Common myeloid progenitor, CD34-positive (primary cell): ENCODE measurements at regions not wholly inside any gene's neighbourhood (a gene's known extent, or its start where the extent isn't known, plus 50 kb on each side); places are given as distances from the start of the nearest gene placed in this dataset.

ENCODE experiments used
- CTCF ChIA-PET: fragments of 350-600 bp; sonication (Branson Sonifier 250); formaldehyde crosslinking; loops from one replicate; lab custom pipeline; 2021; ENCODE audit warnings: antibody characterized with exemption; lab: Charles Lee
- POLR2A ChIA-PET: fragments of 350-600 bp; sonication (Branson Sonifier 250); formaldehyde crosslinking; loops from one replicate; lab custom pipeline; 2021; ENCODE audit warnings: antibody characterized with exemption; lab: Charles Lee
- DNase-seq, 3 donors: peaks; one replicate each; pipeline versions ENCODE4 v3.0.0 to v3.0.0-alpha.2; 2013
- H3K27ac ChIP-seq, 2 experiments: 1 replicate in 1 of 2; 2 replicates in 1 of 2; pipeline ENCODE4 v1.7.0; 2013; ENCODE audit warnings: inconsistent platforms in 2 of 2, low read length in 2 of 2, mild to moderate bottlenecking in 2 of 2, low read depth in 1 of 2, moderate library complexity in 1 of 2; ENCODE audit not compliant: severe bottlenecking in 2 of 2, insufficient read depth in 1 of 2, poor library complexity in 1 of 2
- H3K27me3 ChIP-seq, 5 experiments: replicated peaks in 2 of 5; 1 replicate in 3 of 5; 2 replicates in 2 of 5; pipeline versions ENCODE4 v1.6.1 to v1.7.0; 2013; ENCODE audit warnings: low read length in 4 of 5, mild to moderate bottlenecking in 2 of 5, moderate library complexity in 2 of 5, inconsistent platforms in 1 of 5; ENCODE audit not compliant: insufficient read depth in 5 of 5, control insufficient read depth in 4 of 5
- H3K36me3 ChIP-seq, 4 experiments: 1 replicate in 2 of 4; 2 replicates in 2 of 4; pipeline versions ENCODE4 v1.6.1 to v1.7.0; 2013; ENCODE audit warnings: low read length in 3 of 4, control low read depth in 1 of 4, mild to moderate bottlenecking in 1 of 4; ENCODE audit not compliant: control insufficient read depth in 4 of 4, insufficient read depth in 4 of 4
- H3K4me1 ChIP-seq, 4 experiments: 1 replicate in 3 of 4; 2 replicates in 1 of 4; pipeline versions ENCODE4 v1.6.1 to v1.7.1; 2013; ENCODE audit warnings: low read length in 3 of 4, mild to moderate bottlenecking in 3 of 4, control low read depth in 1 of 4, inconsistent platforms in 1 of 4, moderate library complexity in 1 of 4; ENCODE audit not compliant: control insufficient read depth in 4 of 4, insufficient read depth in 4 of 4; ENCODE audit errors: control extremely low read depth in 1 of 4
- H3K4me3 ChIP-seq, 7 experiments: 1 replicate in 4 of 7; 2 replicates in 3 of 7; pipeline versions ENCODE4 v1.5.1 to v1.7.0; 2013; ENCODE audit warnings: mild to moderate bottlenecking in 7 of 7, low read length in 6 of 7, moderate library complexity in 6 of 7, inconsistent platforms in 2 of 7, low read depth in 2 of 7, control low read depth in 1 of 7; ENCODE audit not compliant: insufficient read depth in 4 of 7, control insufficient read depth in 1 of 7; ENCODE audit errors: extremely low read depth in 1 of 7
- H3K9me3 ChIP-seq, 5 experiments: 1 replicate in 4 of 5; 2 replicates in 1 of 5; pipeline versions ENCODE4 v1.6.1 to v1.7.1; 2013; ENCODE audit warnings: low read length in 4 of 5, mild to moderate bottlenecking in 2 of 5, inconsistent platforms in 1 of 5, low read depth in 1 of 5, moderate library complexity in 1 of 5; ENCODE audit not compliant: control insufficient read depth in 4 of 5, insufficient read depth in 2 of 5; ENCODE audit errors: control extremely low read depth in 1 of 5
- WGBS: methylation state at CpG from one replicate; pipeline ENCODE4 v1.1.5; 2013; ENCODE audit not compliant: insufficient coverage; 5-methylcytosine and 5-hydroxymethylcytosine counted together

GRCh38 chr18:26667046-26667445, 118.7 kb upstream of the KCTD1 start:
- H3K9me3 ChIP-seq: no peaks in the 10 kb centered on the region
- WGBS: 90% methylated on average over 2 of the region's 2 CpGs
- DNase-seq: no peak
- ChIA-PET POLR2A (no interaction called here), CTCF (interaction anchor here (0.9 to 1.2 kb wide), 2 partner anchors 14 to 61 kb away, joined by 3 to 4 read pairs; no protein-coding TSS in a partner anchor)
- no peaks in the 10 kb centered on the region for H3K36me3 ChIP-seq
- peaks cover 0 to 2% (median 0%) of the 10 kb centered on the region in 4 experiments for H3K4me1 ChIP-seq
- peaks cover 0 to 1% (median 0%) of the 10 kb centered on the region in 5 experiments for H3K27me3 ChIP-seq
- no peak overlapping the region for H3K27ac ChIP-seq
- no peak overlapping the region for H3K4me3 ChIP-seq

GRCh38 chr18:26662996-26663395, 114.6 kb upstream of the KCTD1 start:
- H3K4me3 ChIP-seq: no peak overlapping the region
- H3K27me3 ChIP-seq: peaks cover 8 to 23% (median 18%) of the 10 kb centered on the region in 5 experiments
- H3K4me1 ChIP-seq: peaks cover 0 to 10% (median under 1%) of the 10 kb centered on the region in 4 experiments
- ChIA-PET POLR2A (no interaction called here), CTCF (no interaction called here)
- no peak overlapping the region for H3K27ac ChIP-seq
- H3K36me3 ChIP-seq: no peaks in the 10 kb centered on the region
- peak in 2 of 3 donors; percentile 52 to 64 for DNase-seq
- no peaks in the 10 kb centered on the region for H3K9me3 ChIP-seq
- WGBS: 8% methylated on average over 2 of the region's 5 CpGs

GRCh38 chr18:26657631-26658581, 109.6 kb upstream of the KCTD1 start:
- H3K36me3 ChIP-seq: no peaks in the 10 kb centered on the region
- peak in 1 of 3 donors; percentile 26 for DNase-seq
- CTCF ChIA-PET: no interaction called here
- H3K4me3 ChIP-seq: peak overlapping the region in 6 of 7 experiments; percentile 67 to 85 (median 78)
- H3K9me3 ChIP-seq: no peaks in the 10 kb centered on the region
- POLR2A ChIA-PET: no interaction called here
- peak overlapping the region in 1 of 2 experiments; percentile 19 for H3K27ac ChIP-seq
- H3K4me1 ChIP-seq: peaks cover 6 to 30% (median 15%) of the 10 kb centered on the region in 4 experiments
- WGBS: 21% methylated on average over 6 of the region's 15 CpGs
- H3K27me3 ChIP-seq: peaks cover 12 to 57% (median 37%) of the 10 kb centered on the region in 5 experiments

- WGBS: under 1% methylated on average over 43 of the region's 52 CpGs
- no peaks in the 10 kb centered on the region for H3K36me3 ChIP-seq
- peak; percentile 44 to 73 (median 61) for DNase-seq
- POLR2A ChIA-PET: interaction anchor here (0.6 to 1.7 kb wide), 4 partner anchors 43 to 146 kb away, joined by 3 to 7 read pairs (median 4); no protein-coding TSS in a partner anchor
- peaks cover 6 to 30% (median 15%) of the 10 kb centered on the region in 4 experiments for H3K4me1 ChIP-seq
- no peaks in the 10 kb centered on the region for H3K9me3 ChIP-seq
- peaks cover 16 to 62% (median 42%) of the 10 kb centered on the region in 5 experiments for H3K27me3 ChIP-seq
- CTCF ChIA-PET: interaction anchor here (1.0 kb wide), 1 partner anchor 11 kb away, joined by 3 read pairs; no protein-coding TSS in a partner anchor
- peak overlapping the region; percentile 67 to 85 (median 80) for H3K4me3 ChIP-seq
- H3K27ac ChIP-seq: peak overlapping the region in 1 of 2 experiments; percentile 19
These were observed 108.7 kb upstream of the KCTD1 start for GRCh38 chr18:26656944-26657536.

DNA sequence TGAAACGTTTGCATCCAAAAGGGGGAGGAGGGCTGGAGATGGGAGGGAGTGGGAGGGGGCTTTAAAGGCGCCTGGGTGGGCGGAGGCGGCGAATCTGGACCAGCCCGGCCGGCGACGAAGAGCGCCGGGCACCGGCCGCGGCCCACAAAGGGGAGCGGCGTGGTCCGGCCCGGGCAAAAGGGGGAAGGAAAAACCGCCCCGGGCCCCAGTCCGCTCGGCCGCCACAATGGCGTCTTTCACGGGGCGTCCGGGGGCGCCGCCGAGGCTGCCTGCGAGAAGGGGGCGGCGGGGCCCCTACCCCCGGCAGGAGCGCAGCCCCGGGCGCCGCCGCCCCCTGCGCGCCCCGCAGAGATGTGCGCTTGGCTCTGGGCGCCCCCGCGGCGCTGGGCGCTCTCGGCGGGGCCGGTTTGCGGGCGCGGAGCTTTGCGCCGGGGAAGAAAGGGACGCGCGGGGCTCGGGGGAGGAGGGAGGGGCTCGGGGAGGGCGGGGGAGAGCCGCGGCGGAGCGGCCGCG, 108.1 kb upstream of the KCTD1 start:
- Histone ChIP-seq H3K4me3 (peak overlapping the region; percentile 54 to 85 (median 80)), H3K27ac (no peak overlapping the region), H3K9me3 (no peaks in the 10 kb centered on the region), H3K27me3 (peaks cover 16 to 66% (median 45%) of the 10 kb centered on the region in 5 experiments), H3K36me3 (no peaks in the 10 kb centered on the region), H3K4me1 (peaks cover 6 to 30% (median 15%) of the 10 kb centered on the region in 4 experiments)
- 0% methylated on average over 38 of the region's 68 CpGs for WGBS
- peak in 1 of 3 donors; percentile 65 for DNase-seq
- ChIA-PET CTCF (interaction anchor here (1.0 kb wide), 1 partner anchor 10 kb away, joined by 3 read pairs; no protein-coding TSS in a partner anchor), POLR2A (interaction anchor here (0.9 to 1.7 kb wide), 2 partner anchors 44 to 54 kb away, joined by 3 to 7 read pairs; no protein-coding TSS in a partner anchor)

GRCh38 chr18:26655525-26656430, 107.4 kb upstream of the KCTD1 start:
- Histone ChIP-seq H3K36me3 (no peaks in the 10 kb centered on the region), H3K27ac (no peak overlapping the region), H3K9me3 (no peaks in the 10 kb centered on the region), H3K4me3 (peak overlapping the region in 6 of 7 experiments; percentile 54 to 85 (median 78)), H3K27me3 (peaks cover 14 to 70% (median 42%) of the 10 kb centered on the region in 5 experiments), H3K4me1 (peaks cover 6 to 30% (median 15%) of the 10 kb centered on the region in 4 experiments)
- POLR2A ChIA-PET: interaction anchor here (0.9 to 1.7 kb wide), 2 partner anchors 45 to 54 kb away, joined by 3 to 7 read pairs; no protein-coding TSS in a partner anchor
- 3% methylated on average over 26 of the region's 58 CpGs for WGBS
- CTCF ChIA-PET: interaction anchor here (1.0 kb wide), 1 partner anchor 9 kb away, joined by 3 read pairs; no protein-coding TSS in a partner anchor
- DNase-seq: peak in 2 of 3 donors; percentile 56 to 67
